ENCODE measurements at regions not wholly inside any gene's neighbourhood (a gene's known extent, or its start where the extent isn't known, plus 50 kb on each side); places are given as distances from the start of the nearest gene placed in this dataset.

- TF ChIP-seq CTCF (IDR thresholded peaks at IDR 0.05), result no peak
- peaks cover 0 to 19% (median 0%) of the 10 kb centered on the region in 4 donors for H3K4me1 ChIP-seq
- H3K9me3 ChIP-seq, result no peaks in the 10 kb centered on the region
- H3K4me3 ChIP-seq, result no peak overlapping the region
- no peak overlapping the region for H3K27ac ChIP-seq
- H3K36me3 ChIP-seq, result no peaks in the 10 kb centered on the region
- H3K27me3 ChIP-seq, result peaks cover 0 to 10% of the 10 kb centered on the region in 2 donors
- intact Hi-C loops (cut with DNase I; ENCODE audit: low total_unique reads), result no loop called here
- no peak for DNase-seq
These were observed 201.5 kb upstream of the GPR12 start for GRCh38 chr13:26961890-26962615.

- TF ChIP-seq CTCF (IDR thresholded peaks at IDR 0.05), result no peak
- Histone ChIP-seq H3K9me3 (no peaks in the 10 kb centered on the region), H3K4me1 (no peaks in the 10 kb centered on the region), H3K36me3 (no peaks in the 10 kb centered on the region), H3K27ac (no peak overlapping the region), H3K4me3 (no peak overlapping the region), H3K27me3 (peaks cover 0 to 14% of the 10 kb centered on the region in 2 donors)
- DNase-seq, result no peak
- intact Hi-C loops (cut with DNase I; ENCODE audit: low total_unique reads), result no loop called here
These were observed 196.6 kb upstream of the GPR12 start for GRCh38 chr13:26957182-26957581.

GRCh38 chr13:26956522-26957142 lies 196.0 kb upstream of the GPR12 start:
- DNase-seq, result no peak
- Histone ChIP-seq H3K27me3 (peaks cover 0 to 14% of the 10 kb centered on the region in 2 donors), H3K27ac (no peak overlapping the region), H3K9me3 (no peaks in the 10 kb centered on the region), H3K4me1 (no peaks in the 10 kb centered on the region), H3K36me3 (no peaks in the 10 kb centered on the region), H3K4me3 (no peak overlapping the region)
- intact Hi-C loops (cut with DNase I; ENCODE audit: low total_unique reads), result no loop called here
- no peak for TF ChIP-seq CTCF (IDR thresholded peaks at IDR 0.05)

GRCh38 chr13:26954976-26955375 lies 194.4 kb upstream of the GPR12 start:
- H3K4me1 ChIP-seq, result no peaks in the 10 kb centered on the region
- H3K27ac ChIP-seq, result no peak overlapping the region

GRCh38 chr13:26953291-26953690 lies 192.7 kb upstream of the GPR12 start:
- H3K27ac ChIP-seq, result no peak overlapping the region
- H3K27me3 ChIP-seq, result peaks cover 0 to 11% of the 10 kb centered on the region in 2 donors
- intact Hi-C loops (cut with DNase I; ENCODE audit: low total_unique reads), result no loop called here
- no peak overlapping the region for H3K4me3 ChIP-seq
- no peaks in the 10 kb centered on the region for H3K9me3 ChIP-seq
- TF ChIP-seq CTCF (IDR thresholded peaks at IDR 0.05), result no peak
- H3K36me3 ChIP-seq, result no peaks in the 10 kb centered on the region
- DNase-seq, result no peak
- no peaks in the 10 kb centered on the region for H3K4me1 ChIP-seq

More at GRCh38 chr13:26954976-26955375, 194.4 kb upstream of the GPR12 start:
- intact Hi-C loops (cut with DNase I; ENCODE audit: low total_unique reads), result no loop called here
- Histone ChIP-seq H3K9me3 (no peaks in the 10 kb centered on the region), H3K36me3 (no peaks in the 10 kb centered on the region), H3K4me3 (no peak overlapping the region), H3K27me3 (peaks cover 0 to 14% of the 10 kb centered on the region in 2 donors)
- no peak for DNase-seq
- no peak for TF ChIP-seq CTCF (IDR thresholded peaks at IDR 0.05)
